ENCODE measurements at regions not wholly inside any gene's neighbourhood (a gene's known extent, or its start where the extent isn't known, plus 50 kb on each side); places are given as distances from the start of the nearest gene placed in this dataset.

- Mint-ChIP-seq H3K27ac (no peak overlapping the region), H3K4me3 (no peak overlapping the region), H3K36me3 (no peaks in the 10 kb centered on the region), H3K4me1 (no peaks in the 10 kb centered on the region), H3K9me3 (peaks cover 23% of the 10 kb centered on the region)
- no peak for DNase-seq (ENCODE audit: low spot score in 2 of 2)
- ATAC-seq, result no peak
Observed at GRCh38 chr5:164383662-164384061, 878.2 kb downstream of the MAT2B start.

GRCh38 chr5:164392531-164392930, 887.1 kb downstream of the MAT2B start:
- H3K9me3 Mint-ChIP-seq, result peaks cover 8% of the 10 kb centered on the region
- no peaks in the 10 kb centered on the region for H3K4me1 Mint-ChIP-seq
- H3K27ac Mint-ChIP-seq, result no peak overlapping the region
- no peaks in the 10 kb centered on the region for H3K36me3 Mint-ChIP-seq
- no peak overlapping the region for H3K4me3 Mint-ChIP-seq
- ATAC-seq (no peak), DNase-seq (ENCODE audit: low spot score in 2 of 2) (no peak)

- H3K27ac Mint-ChIP-seq, result no peak overlapping the region
- no peaks in the 10 kb centered on the region for H3K4me1 Mint-ChIP-seq
- H3K4me3 Mint-ChIP-seq, result no peak overlapping the region
- H3K36me3 Mint-ChIP-seq, result no peaks in the 10 kb centered on the region
- peaks cover 8% of the 10 kb centered on the region for H3K9me3 Mint-ChIP-seq
- DNase-seq (ENCODE audit: low spot score in 2 of 2) (no peak), ATAC-seq (no peak)
Observed at GRCh38 chr5:164394686-164395194, 889.3 kb downstream of the MAT2B start.

GRCh38 chr5:164412531-164412930, 907.1 kb downstream of the MAT2B start:
- H3K4me3 Mint-ChIP-seq, result no peak overlapping the region
- H3K4me1 Mint-ChIP-seq, result no peaks in the 10 kb centered on the region
- ATAC-seq, result no peak
- no peak overlapping the region for H3K27ac Mint-ChIP-seq
- no peak for DNase-seq (ENCODE audit: low spot score in 2 of 2)
- peaks cover 12% of the 10 kb centered on the region for H3K9me3 Mint-ChIP-seq
- H3K36me3 Mint-ChIP-seq, result no peaks in the 10 kb centered on the region

GRCh38 chr5:164420161-164420560, 914.7 kb downstream of the MAT2B start:
- DNase-seq (ENCODE audit: low spot score in 2 of 2) (no peak), ATAC-seq (no peak)
- no peak overlapping the region for H3K27ac Mint-ChIP-seq
- no peak overlapping the region for H3K4me3 Mint-ChIP-seq
- no peaks in the 10 kb centered on the region for H3K36me3 Mint-ChIP-seq
- H3K4me1 Mint-ChIP-seq, result no peaks in the 10 kb centered on the region
- H3K9me3 Mint-ChIP-seq, result peaks cover 17% of the 10 kb centered on the region

- H3K4me3 Mint-ChIP-seq, result no peak overlapping the region
- H3K36me3 Mint-ChIP-seq, result no peaks in the 10 kb centered on the region
- H3K27ac Mint-ChIP-seq, result no peak overlapping the region
- peaks cover 22% of the 10 kb centered on the region for H3K9me3 Mint-ChIP-seq
- H3K4me1 Mint-ChIP-seq, result no peaks in the 10 kb centered on the region
- DNase-seq (ENCODE audit: low spot score in 2 of 2) (no peak), ATAC-seq (no peak)
Observed at GRCh38 chr5:164422400-164422799, 917.0 kb downstream of the MAT2B start.

GRCh38 chr5:164431634-164432304, 926.4 kb downstream of the MAT2B start:
- Mint-ChIP-seq H3K4me1 (no peaks in the 10 kb centered on the region), H3K27ac (no peak overlapping the region), H3K4me3 (no peak overlapping the region), H3K9me3 (peaks cover 6% of the 10 kb centered on the region), H3K36me3 (no peaks in the 10 kb centered on the region)
- ATAC-seq (no peak), DNase-seq (ENCODE audit: low spot score in 2 of 2) (no peak)

- no peaks in the 10 kb centered on the region for H3K36me3 Mint-ChIP-seq
- H3K9me3 Mint-ChIP-seq, result peaks cover 11% of the 10 kb centered on the region
- ATAC-seq, result no peak
- no peak overlapping the region for H3K27ac Mint-ChIP-seq
- H3K4me1 Mint-ChIP-seq, result no peaks in the 10 kb centered on the region
- DNase-seq (ENCODE audit: low spot score in 2 of 2), result no peak
- H3K4me3 Mint-ChIP-seq, result no peak overlapping the region
Observed at GRCh38 chr5:164433106-164433870, 927.9 kb downstream of the MAT2B start.

- DNase-seq (ENCODE audit: low spot score in 2 of 2) (no peak), ATAC-seq (no peak)
- Mint-ChIP-seq H3K9me3 (peaks cover 11% of the 10 kb centered on the region), H3K36me3 (no peaks in the 10 kb centered on the region), H3K4me3 (no peak overlapping the region), H3K27ac (no peak overlapping the region), H3K4me1 (no peaks in the 10 kb centered on the region)
Observed at GRCh38 chr5:164435576-164435975, 930.2 kb downstream of the MAT2B start.

GRCh38 chr5:164439799-164440198, 934.4 kb downstream of the MAT2B start:
- H3K4me1 Mint-ChIP-seq, result no peaks in the 10 kb centered on the region
- H3K36me3 Mint-ChIP-seq, result no peaks in the 10 kb centered on the region
- DNase-seq (ENCODE audit: low spot score in 2 of 2), result no peak
- ATAC-seq, result no peak
- H3K27ac Mint-ChIP-seq, result no peak overlapping the region
- H3K9me3 Mint-ChIP-seq, result peaks cover 8% of the 10 kb centered on the region
- no peak overlapping the region for H3K4me3 Mint-ChIP-seq

GRCh38 chr5:164449460-164449859, 944.0 kb downstream of the MAT2B start:
- peaks cover 11% of the 10 kb centered on the region for H3K9me3 Mint-ChIP-seq
- H3K4me3 Mint-ChIP-seq, result no peak overlapping the region
- H3K4me1 Mint-ChIP-seq, result no peaks in the 10 kb centered on the region
- no peak overlapping the region for H3K27ac Mint-ChIP-seq
- no peaks in the 10 kb centered on the region for H3K36me3 Mint-ChIP-seq
- no peak for ATAC-seq
- no peak for DNase-seq (ENCODE audit: low spot score in 2 of 2)

- no peak overlapping the region for H3K27ac Mint-ChIP-seq
- ATAC-seq, result no peak
- H3K9me3 Mint-ChIP-seq, result peaks cover 4% of the 10 kb centered on the region
- H3K4me3 Mint-ChIP-seq, result no peak overlapping the region
- H3K4me1 Mint-ChIP-seq, result no peaks in the 10 kb centered on the region
- H3K36me3 Mint-ChIP-seq, result no peaks in the 10 kb centered on the region
- DNase-seq (ENCODE audit: low spot score in 2 of 2), result no peak
Observed at GRCh38 chr5:164466033-164466432, 960.6 kb downstream of the MAT2B start.

- ATAC-seq (no peak), DNase-seq (ENCODE audit: low spot score in 2 of 2) (no peak)
- no peaks in the 10 kb centered on the region for H3K4me1 Mint-ChIP-seq
- no peaks in the 10 kb centered on the region for H3K36me3 Mint-ChIP-seq
- peaks cover 4% of the 10 kb centered on the region for H3K9me3 Mint-ChIP-seq
- no peak overlapping the region for H3K4me3 Mint-ChIP-seq
- no peak overlapping the region for H3K27ac Mint-ChIP-seq
Observed at GRCh38 chr5:164470312-164470711, 964.9 kb downstream of the MAT2B start.

- Mint-ChIP-seq H3K27ac (no peak overlapping the region), H3K36me3 (no peaks in the 10 kb centered on the region), H3K4me1 (no peaks in the 10 kb centered on the region), H3K9me3 (peaks cover 5% of the 10 kb centered on the region), H3K4me3 (no peak overlapping the region)
- DNase-seq (ENCODE audit: low spot score in 2 of 2), result no peak
- ATAC-seq, result no peak
Observed at GRCh38 chr5:164472165-164472564, 966.7 kb downstream of the MAT2B start.

- no peaks in the 10 kb centered on the region for H3K4me1 Mint-ChIP-seq
- peaks cover 6% of the 10 kb centered on the region for H3K9me3 Mint-ChIP-seq
- no peak overlapping the region for H3K4me3 Mint-ChIP-seq
- DNase-seq (ENCODE audit: low spot score in 2 of 2) (no peak), ATAC-seq (no peak)
- H3K27ac Mint-ChIP-seq, result no peak overlapping the region
- H3K36me3 Mint-ChIP-seq, result no peaks in the 10 kb centered on the region
Observed at GRCh38 chr5:164475339-164475977, 970.0 kb downstream of the MAT2B start.

GRCh38 chr5:164481270-164481669, 975.9 kb downstream of the MAT2B start:
- ATAC-seq, result no peak
- Mint-ChIP-seq H3K9me3 (peaks cover 7% of the 10 kb centered on the region), H3K4me3 (no peak overlapping the region), H3K36me3 (no peaks in the 10 kb centered on the region), H3K27ac (no peak overlapping the region), H3K4me1 (no peaks in the 10 kb centered on the region)
- DNase-seq (ENCODE audit: low spot score in 2 of 2), result no peak
